ENCODE measurements at regions not wholly inside any gene's neighbourhood (a gene's known extent, or its start where the extent isn't known, plus 50 kb on each side); places are given as distances from the start of the nearest gene placed in this dataset.

DNA sequence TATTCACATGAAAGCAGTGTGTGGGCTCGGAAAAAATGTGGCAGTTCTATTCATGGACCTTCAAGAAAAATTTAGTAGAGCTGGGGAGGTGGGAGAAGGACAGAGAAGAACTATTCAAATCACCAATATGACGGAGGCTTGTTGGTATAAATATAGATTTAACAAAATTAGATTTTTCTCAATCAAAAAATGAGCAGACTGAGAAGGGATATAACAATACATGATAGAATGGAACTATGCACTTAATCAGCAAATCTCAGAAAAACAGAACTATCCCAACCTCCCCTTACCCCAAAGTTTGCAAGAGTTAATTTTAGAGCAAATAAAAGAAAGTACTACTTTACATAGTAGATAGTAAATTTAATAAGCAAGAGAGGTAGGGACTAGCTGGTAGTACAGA is 194.6 kb upstream of the BCL6 start:
- Mint-ChIP-seq H3K4me3 (ENCODE audit: unreplicated experiment) (no peak overlapping the region), H3K36me3 (ENCODE audit: unreplicated experiment) (no peaks in the 10 kb centered on the region), H3K27ac (ENCODE audit: unreplicated experiment) (no peak overlapping the region), H3K4me1 (ENCODE audit: unreplicated experiment) (peaks cover 8% of the 10 kb centered on the region), H3K27me3 (ENCODE audit: unreplicated experiment) (no peaks in the 10 kb centered on the region), H3K9me3 (ENCODE audit: unreplicated experiment) (no peaks in the 10 kb centered on the region)
- TF ChIP-seq, protein P1, sequence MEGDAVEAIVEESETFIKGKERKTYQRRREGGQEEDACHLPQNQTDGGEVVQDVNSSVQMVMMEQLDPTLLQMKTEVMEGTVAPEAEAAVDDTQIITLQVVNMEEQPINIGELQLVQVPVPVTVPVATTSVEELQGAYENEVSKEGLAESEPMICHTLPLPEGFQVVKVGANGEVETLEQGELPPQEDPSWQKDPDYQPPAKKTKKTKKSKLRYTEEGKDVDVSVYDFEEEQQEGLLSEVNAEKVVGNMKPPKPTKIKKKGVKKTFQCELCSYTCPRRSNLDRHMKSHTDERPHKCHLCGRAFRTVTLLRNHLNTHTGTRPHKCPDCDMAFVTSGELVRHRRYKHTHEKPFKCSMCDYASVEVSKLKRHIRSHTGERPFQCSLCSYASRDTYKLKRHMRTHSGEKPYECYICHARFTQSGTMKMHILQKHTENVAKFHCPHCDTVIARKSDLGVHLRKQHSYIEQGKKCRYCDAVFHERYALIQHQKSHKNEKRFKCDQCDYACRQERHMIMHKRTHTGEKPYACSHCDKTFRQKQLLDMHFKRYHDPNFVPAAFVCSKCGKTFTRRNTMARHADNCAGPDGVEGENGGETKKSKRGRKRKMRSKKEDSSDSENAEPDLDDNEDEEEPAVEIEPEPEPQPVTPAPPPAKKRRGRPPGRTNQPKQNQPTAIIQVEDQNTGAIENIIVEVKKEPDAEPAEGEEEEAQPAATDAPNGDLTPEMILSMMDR (IDR thresholded peaks at IDR 0.05): no peak
- DNase-seq (ENCODE audit: extremely low spot score, unreplicated experiment): no peak

DNA sequence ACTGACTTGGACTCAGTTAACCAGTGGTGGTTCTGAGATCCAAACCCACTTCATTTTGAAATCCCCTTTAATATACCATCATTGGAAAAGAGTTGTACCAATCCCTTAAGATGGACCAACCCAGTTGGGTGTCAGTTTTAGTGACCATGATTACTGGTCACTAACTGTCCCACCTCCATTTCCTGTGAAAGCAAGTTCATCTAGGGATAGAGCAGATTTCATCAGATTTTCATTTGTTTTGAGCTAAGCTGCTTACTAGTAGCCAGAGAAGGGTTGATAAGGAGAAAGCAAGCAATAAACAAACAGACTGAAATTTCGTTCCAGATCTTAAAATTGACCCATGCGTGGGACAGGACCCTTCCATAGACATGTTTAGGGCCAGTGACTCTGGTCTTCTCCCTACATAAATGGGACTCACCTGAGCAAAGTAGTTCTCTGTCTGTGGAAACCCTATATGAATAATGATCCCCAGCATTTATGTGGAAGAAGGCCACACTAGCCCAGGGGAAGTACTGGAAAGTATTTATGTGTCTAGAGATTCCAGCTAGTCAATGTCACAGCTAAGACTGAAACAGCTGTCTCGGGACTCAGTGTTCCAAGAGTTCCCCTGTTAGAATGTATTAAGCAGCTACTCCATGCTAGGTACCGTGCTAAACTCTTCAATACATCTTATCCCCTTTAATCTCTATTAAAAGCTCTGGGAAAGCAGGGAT is 196.0 kb upstream of the BCL6 start:
- TF ChIP-seq, protein P1 (IDR thresholded peaks at IDR 0.05): no peak
- H3K27ac Mint-ChIP-seq (ENCODE audit: unreplicated experiment): no peak overlapping the region
- no peak for DNase-seq (ENCODE audit: extremely low spot score, unreplicated experiment)
- no peaks in the 10 kb centered on the region for H3K36me3 Mint-ChIP-seq (ENCODE audit: unreplicated experiment)
- H3K9me3 Mint-ChIP-seq (ENCODE audit: unreplicated experiment): no peaks in the 10 kb centered on the region
- H3K27me3 Mint-ChIP-seq (ENCODE audit: unreplicated experiment): no peaks in the 10 kb centered on the region
- no peak overlapping the region for H3K4me3 Mint-ChIP-seq (ENCODE audit: unreplicated experiment)
- H3K4me1 Mint-ChIP-seq (ENCODE audit: unreplicated experiment): peaks cover under 1% of the 10 kb centered on the region

DNA sequence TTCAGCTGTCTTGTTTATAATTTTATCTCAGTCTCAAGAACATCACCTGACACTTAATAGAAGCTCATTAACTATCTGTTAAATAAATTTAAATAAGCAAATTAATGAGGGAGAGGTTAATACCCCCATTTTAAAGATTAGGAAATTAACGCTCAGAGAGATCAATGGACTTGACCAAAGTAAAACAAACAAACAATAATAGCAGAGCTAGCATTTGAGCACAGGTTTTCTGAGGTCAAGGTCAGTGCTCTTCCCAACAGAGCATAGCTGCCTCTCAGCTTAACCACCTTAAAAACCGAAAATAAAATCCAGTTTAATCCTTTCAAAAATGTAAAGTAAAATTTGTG is 196.6 kb upstream of the BCL6 start:
- Mint-ChIP-seq H3K27me3 (ENCODE audit: unreplicated experiment) (no peaks in the 10 kb centered on the region), H3K4me1 (ENCODE audit: unreplicated experiment) (peaks cover 2% of the 10 kb centered on the region), H3K27ac (ENCODE audit: unreplicated experiment) (no peak overlapping the region), H3K36me3 (ENCODE audit: unreplicated experiment) (no peaks in the 10 kb centered on the region), H3K4me3 (ENCODE audit: unreplicated experiment) (no peak overlapping the region), H3K9me3 (ENCODE audit: unreplicated experiment) (no peaks in the 10 kb centered on the region)
- TF ChIP-seq, protein P1 (IDR thresholded peaks at IDR 0.05): no peak
- no peak for DNase-seq (ENCODE audit: extremely low spot score, unreplicated experiment)

DNA sequence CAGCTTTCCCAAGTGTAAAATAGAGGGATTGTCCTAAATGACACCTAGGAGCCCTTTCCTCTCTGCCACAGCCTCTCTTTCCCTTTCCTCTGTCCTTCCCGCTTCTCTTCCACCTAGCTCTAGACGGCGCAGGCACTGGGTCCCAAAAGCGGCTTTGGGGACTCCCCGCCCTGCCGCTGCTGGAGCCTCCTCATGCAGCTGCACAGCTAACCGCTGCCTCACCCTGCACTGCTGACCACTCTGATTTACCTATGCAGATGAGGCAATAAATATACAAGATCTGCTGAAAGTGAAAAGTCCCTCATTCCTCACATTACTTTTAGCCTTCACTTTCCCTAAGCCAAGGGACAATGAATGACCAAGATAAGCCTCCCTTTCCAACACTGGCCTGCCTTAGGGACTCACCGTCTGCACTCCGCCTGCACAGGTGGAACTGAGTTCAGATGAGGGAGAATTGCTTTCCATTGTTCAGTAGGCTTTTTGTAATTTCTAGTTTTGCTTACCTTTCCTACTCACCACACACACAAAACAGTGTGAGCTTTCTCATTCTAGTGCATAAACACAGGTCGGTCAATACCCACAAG is 197.5 kb upstream of the BCL6 start:
- peaks cover 2% of the 10 kb centered on the region for H3K4me1 Mint-ChIP-seq (ENCODE audit: unreplicated experiment)
- H3K27me3 Mint-ChIP-seq (ENCODE audit: unreplicated experiment): no peaks in the 10 kb centered on the region
- no peaks in the 10 kb centered on the region for H3K9me3 Mint-ChIP-seq (ENCODE audit: unreplicated experiment)
- DNase-seq (ENCODE audit: extremely low spot score, unreplicated experiment): no peak
- no peaks in the 10 kb centered on the region for H3K36me3 Mint-ChIP-seq (ENCODE audit: unreplicated experiment)
- TF ChIP-seq, protein P1 (IDR thresholded peaks at IDR 0.05): no peak
- H3K27ac Mint-ChIP-seq (ENCODE audit: unreplicated experiment): no peak overlapping the region
- H3K4me3 Mint-ChIP-seq (ENCODE audit: unreplicated experiment): no peak overlapping the region

DNA sequence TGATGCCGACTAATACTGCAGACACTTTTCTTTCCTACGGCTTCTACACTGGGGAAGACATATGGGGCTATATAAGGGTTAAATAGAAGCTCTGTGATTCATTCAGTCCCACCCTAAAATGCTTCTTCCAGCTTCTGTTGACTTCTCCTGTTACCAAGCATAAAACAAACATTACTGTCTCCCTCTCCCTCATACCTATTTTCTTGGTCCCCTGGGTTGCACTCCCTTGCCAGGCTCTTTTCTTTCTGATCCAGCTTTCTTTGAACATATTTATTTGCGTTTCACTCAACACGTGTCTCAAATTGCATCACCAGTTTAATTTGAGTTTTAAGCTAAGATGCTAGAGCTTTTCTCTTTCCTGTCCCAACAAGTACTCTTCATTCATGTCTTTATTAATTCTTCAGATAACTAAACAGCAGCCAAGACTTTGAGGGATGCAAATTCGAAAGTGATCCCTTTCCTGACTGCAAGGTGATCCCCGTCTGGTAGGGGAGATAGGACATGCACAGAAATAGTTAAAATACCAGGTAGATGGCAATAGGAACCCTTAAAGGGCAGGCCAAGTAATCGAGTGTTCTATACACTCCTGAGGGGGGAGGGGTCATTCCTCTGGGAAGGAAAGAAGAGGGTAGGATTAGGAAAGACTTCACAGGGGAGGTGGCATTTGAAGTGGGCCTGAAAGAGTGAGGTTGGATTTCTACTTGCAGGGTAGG is 198.6 kb upstream of the BCL6 start:
- DNase-seq (ENCODE audit: extremely low spot score, unreplicated experiment): no peak
- TF ChIP-seq, protein P1 (IDR thresholded peaks at IDR 0.05): no peak
- H3K9me3 Mint-ChIP-seq (ENCODE audit: unreplicated experiment): no peaks in the 10 kb centered on the region
- peaks cover 2% of the 10 kb centered on the region for H3K4me1 Mint-ChIP-seq (ENCODE audit: unreplicated experiment)
- H3K4me3 Mint-ChIP-seq (ENCODE audit: unreplicated experiment): no peak overlapping the region
- H3K27me3 Mint-ChIP-seq (ENCODE audit: unreplicated experiment): no peaks in the 10 kb centered on the region
- H3K36me3 Mint-ChIP-seq (ENCODE audit: unreplicated experiment): no peaks in the 10 kb centered on the region
- no peak overlapping the region for H3K27ac Mint-ChIP-seq (ENCODE audit: unreplicated experiment)

Measured in osteocyte (in vitro differentiated cells).